ENCODE measurements at regions not wholly inside any gene's neighbourhood (a gene's known extent, or its start where the extent isn't known, plus 50 kb on each side); places are given as distances from the start of the nearest gene placed in this dataset.

GRCh38 chr3:72127224-72127612, 342.3 kb upstream of the PROK2 start:
- no peak for TF ChIP-seq RFX5 (IDR thresholded peaks at IDR 0.05; ENCODE audit: borderline replicate concordance, low read depth, low read length)
- TF ChIP-seq, protein P1, sequence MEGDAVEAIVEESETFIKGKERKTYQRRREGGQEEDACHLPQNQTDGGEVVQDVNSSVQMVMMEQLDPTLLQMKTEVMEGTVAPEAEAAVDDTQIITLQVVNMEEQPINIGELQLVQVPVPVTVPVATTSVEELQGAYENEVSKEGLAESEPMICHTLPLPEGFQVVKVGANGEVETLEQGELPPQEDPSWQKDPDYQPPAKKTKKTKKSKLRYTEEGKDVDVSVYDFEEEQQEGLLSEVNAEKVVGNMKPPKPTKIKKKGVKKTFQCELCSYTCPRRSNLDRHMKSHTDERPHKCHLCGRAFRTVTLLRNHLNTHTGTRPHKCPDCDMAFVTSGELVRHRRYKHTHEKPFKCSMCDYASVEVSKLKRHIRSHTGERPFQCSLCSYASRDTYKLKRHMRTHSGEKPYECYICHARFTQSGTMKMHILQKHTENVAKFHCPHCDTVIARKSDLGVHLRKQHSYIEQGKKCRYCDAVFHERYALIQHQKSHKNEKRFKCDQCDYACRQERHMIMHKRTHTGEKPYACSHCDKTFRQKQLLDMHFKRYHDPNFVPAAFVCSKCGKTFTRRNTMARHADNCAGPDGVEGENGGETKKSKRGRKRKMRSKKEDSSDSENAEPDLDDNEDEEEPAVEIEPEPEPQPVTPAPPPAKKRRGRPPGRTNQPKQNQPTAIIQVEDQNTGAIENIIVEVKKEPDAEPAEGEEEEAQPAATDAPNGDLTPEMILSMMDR (IDR thresholded peaks at IDR 0.05; ENCODE audit: control extremely low read depth in 1 of 3, insufficient read depth in 1 of 3, low read depth in 1 of 3, low read length in 3 of 3), result no peak
- no peak for TF ChIP-seq POLR2A (IDR thresholded peaks at IDR 0.05; ENCODE audit: control extremely low read depth in 1 of 2, low read depth in 2 of 2, low read length in 2 of 2)
- TF ChIP-seq EZH2 (IDR thresholded peaks at IDR 0.05; ENCODE audit: low read depth, low read length, severe bottlenecking), result no peak
- no peak for TF ChIP-seq SRF (IDR thresholded peaks at IDR 0.05; ENCODE audit: low read depth, low read length)
- TF ChIP-seq CEBPB (IDR thresholded peaks at IDR 0.05; ENCODE audit: low read depth, low read length), result no peak
- no peak for TF ChIP-seq GABPA (IDR thresholded peaks at IDR 0.05; ENCODE audit: borderline replicate concordance, insufficient read depth, low read length)
- no peak for TF ChIP-seq EGR1 (IDR thresholded peaks at IDR 0.05; ENCODE audit: borderline replicate concordance, low read depth, low read length)
- no peak for TF ChIP-seq EP300 (IDR thresholded peaks at IDR 0.05; ENCODE audit: borderline replicate concordance in 1 of 2, low read depth in 2 of 2, low read length in 2 of 2)
- no peak for TF ChIP-seq TCF12 (IDR thresholded peaks at IDR 0.05; ENCODE audit: low read depth, low read length)

All from H1 (cell line).